Fibroblast of villous mesenchyme (primary cell): ENCODE measurements at regions not wholly inside any gene's neighbourhood (a gene's known extent, or its start where the extent isn't known, plus 50 kb on each side); places are given as distances from the start of the nearest gene placed in this dataset.

Experiments
- DNase-seq: peaks from one replicate; pipeline ENCODE4 v3.0.0-alpha.2; 2010; ENCODE audit warnings: low read depth
- H3K4me3 ChIP-seq: 2 replicates; pipeline ENCODE4 v1.5.1; 2011; ENCODE audit warnings: low read depth, mild to moderate bottlenecking, low read length
- CTCF ChIP-seq: IDR thresholded peaks from 2 replicates; pipeline ENCODE4 v1.5.1; 2012; ENCODE audit warnings: low read depth, mild to moderate bottlenecking, low read length; ENCODE audit not compliant: insufficient read depth

GRCh38 chrX:115504167-115504566, 56.8 kb upstream of the PLS3 start:
- TF ChIP-seq CTCF, result no peak
- no peak overlapping the region for H3K4me3 ChIP-seq
- no peak for DNase-seq
